HEK293T (cell line): ENCODE measurements at regions not wholly inside any gene's neighbourhood (a gene's known extent, or its start where the extent isn't known, plus 50 kb on each side); places are given as distances from the start of the nearest gene placed in this dataset.
"Not testable (repeated sequence)": the region's sequence is repeated elsewhere in the genome, so short reads cannot be mapped to it uniquely, and the experiment has no call there.

Experiments
- CTCF ChIA-PET: fragments of 350-600 bp; formaldehyde crosslinking; extraction: SDS; loops from one replicate; lab custom pipeline; 2021; ENCODE audit warnings: antibody characterized with exemption, inconsistent platforms; lab: Yijun Ruan, JAX
- POLR2A ChIA-PET: fragments of 350-600 bp; formaldehyde crosslinking; extraction: SDS; loops from one replicate; lab custom pipeline; 2020; ENCODE audit warnings: antibody characterized with exemption, inconsistent platforms; lab: Yijun Ruan, JAX
- DNase-seq: peaks from one replicate; pipeline ENCODE4 v3.0.0; 2012; ENCODE audit warnings: mixed read lengths; ENCODE audit errors: extremely low spot score
- ARNT ChIP-seq: fragments of 450-650 bp; IDR thresholded peaks from 2 replicates; pipeline ENCODE4 v1.6.1; 2017; ENCODE audit warnings: mild to moderate bottlenecking
- BHLHE40 ChIP-seq: fragments of 450-650 bp; IDR thresholded peaks from 2 replicates; pipeline ENCODE4 v1.6.1; 2016; ENCODE audit warnings: mild to moderate bottlenecking, moderate library complexity, borderline replicate concordance
- CTBP1 ChIP-seq: fragments of 450-650 bp; IDR thresholded peaks from 2 replicates; pipeline ENCODE4 v1.6.1; 2016; ENCODE audit warnings: borderline replicate concordance
- ELF4 ChIP-seq: fragments of 450-650 bp; IDR thresholded peaks from 2 replicates; pipeline ENCODE4 v1.6.1; 2017; ENCODE audit warnings: antibody characterized with exemption
- FOXA1 ChIP-seq: fragments of 450-650 bp; IDR thresholded peaks from 2 replicates; pipeline ENCODE4 v1.6.1; 2016; ENCODE audit warnings: mild to moderate bottlenecking
- FOXK2 ChIP-seq: fragments of 450-650 bp; IDR thresholded peaks from 2 replicates; pipeline ENCODE4 v1.6.1; 2016; ENCODE audit warnings: mild to moderate bottlenecking
- FOXM1 ChIP-seq: fragments of 450-650 bp; IDR thresholded peaks from 2 replicates; pipeline ENCODE4 v1.6.1; 2017; ENCODE audit warnings: mild to moderate bottlenecking, borderline replicate concordance
- HDGF ChIP-seq: fragments of 450-650 bp; IDR thresholded peaks from 2 replicates; pipeline ENCODE4 v1.6.1; 2017; ENCODE audit warnings: antibody characterized with exemption, borderline replicate concordance
- L3MBTL2 ChIP-seq: fragments of 450-650 bp; conservative IDR thresholded peaks from 2 replicates; pipeline ENCODE4 v1.6.1; 2016; ENCODE audit warnings: mild to moderate bottlenecking
- LEF1 ChIP-seq: fragments of 450-650 bp; IDR thresholded peaks from 2 replicates; pipeline ENCODE4 v1.6.1; 2017; ENCODE audit warnings: mild to moderate bottlenecking, borderline replicate concordance
- NFRKB ChIP-seq: fragments of 450-650 bp; IDR thresholded peaks from 2 replicates; pipeline ENCODE4 v1.6.1; 2016; ENCODE audit warnings: mild to moderate bottlenecking, moderate library complexity
- PKNOX1 ChIP-seq: fragments of 450-650 bp; IDR thresholded peaks from 2 replicates; pipeline ENCODE4 v1.6.1; 2016
- SP1 ChIP-seq: fragments of 450-650 bp; IDR thresholded peaks from 2 replicates; pipeline ENCODE4 v1.6.1; 2017
- SUZ12 ChIP-seq: fragments of 450-650 bp; IDR thresholded peaks from 2 replicates; pipeline ENCODE4 v1.6.1; 2016; ENCODE audit warnings: mild to moderate bottlenecking
- TARDBP ChIP-seq: fragments of 450-650 bp; IDR thresholded peaks from 2 replicates; pipeline ENCODE4 v1.6.1; 2016
- ZNF384 ChIP-seq: fragments of 450-650 bp; IDR thresholded peaks from 2 replicates; pipeline ENCODE4 v1.6.1; 2016

GRCh38 chr4:18167831-18168230 lies 146.3 kb upstream of the LCORL start:
- CTCF ChIA-PET, result no interaction called here
- no peak for TF ChIP-seq FOXM1
- POLR2A ChIA-PET, result no interaction called here
- no peak for DNase-seq

DNA sequence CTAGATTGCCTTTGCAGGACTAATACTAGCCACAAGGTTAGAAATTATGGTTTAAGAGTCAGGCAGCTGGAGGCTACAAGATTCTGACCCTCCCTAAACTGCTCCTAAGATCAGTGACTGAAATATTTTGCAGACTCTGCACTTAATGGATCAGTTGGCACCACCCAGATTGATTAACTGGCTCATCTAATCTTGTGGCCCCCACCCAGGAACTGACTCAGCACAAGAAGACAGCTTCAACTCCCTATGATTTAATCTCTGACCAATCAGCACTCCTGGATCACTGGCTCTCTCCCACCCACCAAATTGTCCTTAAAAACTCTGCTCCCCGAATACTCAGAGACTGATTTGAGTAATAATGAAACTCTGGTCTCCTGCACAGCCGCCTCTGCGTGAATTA lies 145.4 kb upstream of the LCORL start:
- TF ChIP-seq NFRKB (no peak), ARNT (no peak), PKNOX1 (no peak), L3MBTL2 (no peak), ZNF384 (no peak), FOXM1 (no peak), FOXA1 (no peak), HDGF (no peak), CTBP1 (no peak), ELF4 (no peak), FOXK2 (no peak), BHLHE40 (no peak), SUZ12 (no peak), TARDBP (no peak), SP1 (no peak)
- ChIA-PET CTCF (no interaction called here), POLR2A (no interaction called here)

GRCh38 chr4:18162453-18162852 lies 140.9 kb upstream of the LCORL start:
- TF ChIP-seq ELF4, result no peak
- no peak for TF ChIP-seq FOXK2
- no peak for TF ChIP-seq TARDBP
- no peak for TF ChIP-seq HDGF
- ChIA-PET CTCF (no interaction called here), POLR2A (no interaction called here)
- no peak for DNase-seq

More for the DNA sequence above, 145.4 kb upstream of the LCORL start:
- DNase-seq, result no peak

DNA sequence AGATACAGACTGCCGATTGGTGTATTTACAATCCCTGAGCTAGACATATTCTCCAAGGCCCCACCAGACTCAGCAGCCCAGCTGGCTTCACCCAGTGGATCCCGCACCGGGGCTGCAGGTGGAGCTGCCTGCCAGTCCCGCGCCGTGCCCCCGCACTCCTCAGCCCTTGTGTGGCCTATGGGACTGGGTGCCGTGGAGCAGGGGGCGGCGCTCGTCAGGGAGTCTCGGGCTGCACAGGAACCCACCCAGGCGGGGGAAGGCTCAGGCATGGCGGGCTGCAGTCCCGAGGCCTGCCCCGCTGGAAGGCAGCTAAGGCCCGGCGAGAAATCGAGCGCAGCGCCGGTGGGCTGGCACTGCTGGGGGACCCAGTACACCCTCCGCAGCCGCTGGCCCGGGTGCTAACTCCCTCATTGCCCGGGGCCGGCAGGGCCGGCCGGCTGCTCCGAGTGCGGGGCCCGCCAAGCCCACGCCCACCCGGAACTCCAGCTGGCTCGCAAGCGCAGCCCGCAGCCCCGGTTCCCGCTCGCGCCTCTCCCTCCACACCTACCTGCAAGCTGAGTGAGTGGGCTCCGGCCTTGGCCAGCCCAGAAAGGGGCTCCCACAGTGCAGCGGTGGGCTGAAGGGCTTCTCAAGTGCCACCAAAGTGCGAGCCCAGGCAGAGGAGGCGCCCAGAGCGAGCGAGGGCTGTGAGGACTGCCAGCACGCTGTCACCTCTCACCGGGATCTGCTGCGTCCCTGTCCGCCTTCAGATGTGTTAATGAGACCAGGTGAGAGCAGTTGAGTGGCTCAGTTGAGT lies 137.8 kb upstream of the LCORL start:
- CTCF ChIA-PET, DNase-seq, POLR2A ChIA-PET: not testable (repeated sequence)

DNA sequence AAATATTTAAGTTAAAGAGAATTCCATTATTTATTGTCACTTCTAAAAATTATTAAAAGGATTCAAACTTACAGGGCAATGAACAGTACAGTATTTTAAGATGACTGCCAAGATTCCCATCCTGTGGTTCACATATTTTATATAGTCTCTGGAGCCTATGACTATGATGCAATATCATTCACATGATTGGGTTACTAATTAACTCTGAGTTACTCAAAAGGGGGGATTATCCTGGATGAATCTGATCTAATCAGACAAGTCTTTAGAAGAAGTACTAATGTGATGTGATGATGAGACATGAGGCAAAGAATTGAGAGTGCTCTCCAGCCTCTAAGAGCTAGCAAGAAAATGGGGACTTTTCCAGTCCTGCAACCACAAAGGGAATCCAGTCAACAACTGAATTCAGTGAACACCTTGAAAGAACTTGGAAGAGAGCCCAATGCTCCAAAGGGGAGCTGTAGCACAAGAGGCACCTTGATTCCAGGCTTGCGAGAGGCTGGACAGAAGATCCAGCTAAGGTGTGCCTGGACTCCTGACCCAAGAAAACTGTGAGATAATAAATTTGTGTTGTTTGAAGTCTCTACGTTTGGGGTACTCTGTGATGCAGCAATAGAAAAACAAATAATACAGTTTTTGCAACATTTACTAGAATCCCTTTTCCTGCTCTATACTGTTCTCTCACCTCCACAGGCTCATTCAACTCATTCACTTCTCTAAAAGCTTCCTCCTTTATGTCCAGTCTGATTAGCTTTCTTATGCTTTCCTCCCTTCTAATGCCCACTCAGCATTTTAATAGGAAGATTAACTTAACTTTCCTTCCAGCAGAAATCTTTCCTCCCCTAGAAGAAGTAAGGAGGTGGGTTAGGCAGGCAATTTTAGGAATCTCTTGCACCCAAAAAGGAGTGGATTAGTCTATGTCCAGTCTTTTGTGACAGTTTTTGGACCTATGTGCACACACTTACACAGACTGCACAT lies 133.8 kb upstream of the LCORL start:
- TF ChIP-seq ARNT, result no peak
- TF ChIP-seq TARDBP, result no peak
- TF ChIP-seq ELF4, result no peak
- TF ChIP-seq SUZ12, result no peak
- TF ChIP-seq FOXM1, result no peak
- no peak for TF ChIP-seq PKNOX1
- TF ChIP-seq FOXA1, result no peak
- TF ChIP-seq LEF1, result no peak
- TF ChIP-seq ZNF384, result no peak
- TF ChIP-seq SP1, result no peak
- TF ChIP-seq L3MBTL2, result no peak
- TF ChIP-seq NFRKB, result no peak
- TF ChIP-seq BHLHE40, result no peak
- no peak for TF ChIP-seq FOXK2
- no peak for TF ChIP-seq HDGF
- no peak for TF ChIP-seq CTBP1
- POLR2A ChIA-PET, result no interaction called here
- DNase-seq, result no peak
- CTCF ChIA-PET, result no interaction called here

DNA sequence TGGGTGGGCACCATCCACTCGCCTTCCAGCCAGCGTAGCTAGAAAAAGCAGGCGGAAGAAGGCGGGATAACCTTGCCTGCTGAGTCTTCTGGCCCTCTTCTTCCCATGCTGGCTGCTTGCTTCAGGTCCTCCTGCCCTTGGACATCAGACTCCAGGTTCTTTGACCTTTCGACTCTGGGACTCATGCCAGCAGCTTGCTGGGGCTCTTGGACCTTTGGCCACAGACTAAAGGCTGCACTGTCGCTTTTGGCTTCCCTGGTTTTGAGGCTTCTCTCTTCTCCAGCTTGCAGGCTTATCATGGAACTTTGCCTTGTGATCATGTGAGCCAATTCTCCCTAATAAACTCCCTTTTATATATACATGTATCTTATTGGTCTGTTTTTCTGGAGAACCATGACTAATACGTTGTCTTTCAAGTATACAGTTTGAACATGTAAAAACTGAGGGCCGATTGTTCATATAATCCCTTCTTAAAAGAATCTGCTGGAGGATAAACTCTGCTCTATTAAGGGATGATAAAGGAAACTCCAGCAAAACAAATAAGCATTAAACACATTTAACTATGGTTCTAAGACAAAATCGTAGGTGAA lies 116.6 kb upstream of the LCORL start:
- TF ChIP-seq BHLHE40, result no peak
- no peak for TF ChIP-seq LEF1
- no peak for TF ChIP-seq SUZ12
- TF ChIP-seq TARDBP, result no peak
- TF ChIP-seq CTBP1, result no peak
- no peak for TF ChIP-seq HDGF
- no peak for TF ChIP-seq PKNOX1
- no peak for DNase-seq
- CTCF ChIA-PET, result no interaction called here
- POLR2A ChIA-PET, result no interaction called here
